ENCODE measurements at regions not wholly inside any gene's neighbourhood (a gene's known extent, or its start where the extent isn't known, plus 50 kb on each side); places are given as distances from the start of the nearest gene placed in this dataset.

- peak; percentile 19 for DNase-seq
These were observed 58.3 kb upstream of the COMTD1 start for GRCh38 chr10:75294031-75294437.

GRCh38 chr10:75293446-75293820, 57.7 kb upstream of the COMTD1 start:
- peak; percentile 78 for DNase-seq

- DNase-seq = no peak
These were observed 57.2 kb upstream of the COMTD1 start for GRCh38 chr10:75292794-75293445.

- no peak for DNase-seq
These were observed 56.0 kb upstream of the COMTD1 start for GRCh38 chr10:75291805-75292204.

- no peak for DNase-seq
These were observed 52.5 kb upstream of the COMTD1 start for GRCh38 chr10:75288140-75288711.

- no peak for DNase-seq
These were observed 51.9 kb upstream of the COMTD1 start for GRCh38 chr10:75287697-75288096.

- DNase-seq = no peak
These were observed 51.1 kb upstream of the COMTD1 start for GRCh38 chr10:75286901-75287300.
